WTC11 (cell line): ENCODE measurements at regions not wholly inside any gene's neighbourhood (a gene's known extent, or its start where the extent isn't known, plus 50 kb on each side); places are given as distances from the start of the nearest gene placed in this dataset.

Source experiments
- ATAC-seq: fragments of 200-7000 bp; cut with Tn5 transposase; 2 replicates; pipeline ENCODE4 v1.10.0; 2021; ENCODE audit warnings: mild to moderate bottlenecking, moderate library complexity
- CTCF ChIA-PET: fragments of 300-600 bp; sonication (Branson Sonifier 250); formaldehyde crosslinking; loops from one replicate; lab custom pipeline; 2021; ENCODE audit warnings: antibody characterized with exemption; lab: Charles Lee
- POLR2A ChIA-PET: fragments of 350-600 bp; sonication (Branson Sonifier 250); formaldehyde crosslinking; loops from one replicate; lab custom pipeline; 2021; ENCODE audit warnings: antibody characterized with exemption; lab: Charles Lee
- DNase-seq: peaks from one replicate; pipeline ENCODE4 v3.0.0; 2021; ENCODE audit warnings: low spot score
- H3K27ac Mint-ChIP-seq: 2 replicates; pipeline ENCODE4 v1.8.0; 2021; ENCODE audit warnings: mixed read lengths
- H3K27me3 Mint-ChIP-seq: 2 replicates; pipeline ENCODE4 v1.8.0; 2021; ENCODE audit warnings: low read depth, mild to moderate bottlenecking, moderate library complexity, mixed read lengths
- H3K36me3 Mint-ChIP-seq: 2 replicates; pipeline ENCODE4 v1.8.0; 2021; ENCODE audit warnings: mixed read lengths
- H3K4me1 Mint-ChIP-seq: 2 replicates; pipeline ENCODE4 v1.8.0; 2022; ENCODE audit warnings: mixed read lengths
- H3K4me3 Mint-ChIP-seq: 2 replicates; pipeline ENCODE4 v1.8.0; 2021; ENCODE audit warnings: mild to moderate bottlenecking, moderate library complexity, mixed read lengths
- H3K9me3 Mint-ChIP-seq: 2 replicates; pipeline ENCODE4 v1.8.0; 2021; ENCODE audit warnings: mixed read lengths
- AFF4 ChIP-seq: sonication (generic); formaldehyde crosslinking; IDR thresholded peaks from 2 replicates; pipeline ENCODE4 v1.8.1; 2023; ENCODE audit warnings: mild to moderate bottlenecking, missing genetic modification reagents, borderline replicate concordance
- CREM ChIP-seq: sonication (generic); formaldehyde crosslinking; IDR thresholded peaks from 2 replicates; pipeline ENCODE4 v1.8.1; 2022; ENCODE audit warnings: mild to moderate bottlenecking, missing genetic modification reagents, moderate library complexity
- GABPB1 ChIP-seq: sonication (generic); formaldehyde crosslinking; IDR thresholded peaks from 2 replicates; pipeline ENCODE4 v1.8.1; 2023; ENCODE audit warnings: mild to moderate bottlenecking, missing genetic modification reagents
- JUN ChIP-seq: sonication (generic); formaldehyde crosslinking; IDR thresholded peaks from 2 replicates; pipeline ENCODE4 v1.8.0; 2023; ENCODE audit warnings: mild to moderate bottlenecking, missing genetic modification reagents
- KAT7 ChIP-seq: sonication (generic); formaldehyde crosslinking; IDR thresholded peaks from 2 replicates; pipeline ENCODE4 v1.8.1; 2023; ENCODE audit warnings: missing genetic modification reagents, mild to moderate bottlenecking, borderline replicate concordance
- MYBL2 ChIP-seq: sonication (generic); formaldehyde crosslinking; IDR thresholded peaks from 2 replicates; pipeline ENCODE4 v1.8.1; 2023; ENCODE audit warnings: mild to moderate bottlenecking, moderate library complexity, missing genetic modification reagents
- PREB ChIP-seq: sonication (generic); formaldehyde crosslinking; IDR thresholded peaks from 2 replicates; pipeline ENCODE4 v1.8.1; 2022; ENCODE audit warnings: mild to moderate bottlenecking, missing genetic modification reagents, moderate library complexity, borderline replicate concordance
- ZNF317 ChIP-seq: sonication (generic); formaldehyde crosslinking; IDR thresholded peaks from 2 replicates; pipeline ENCODE4 v1.8.1; 2023; ENCODE audit warnings: low read depth, mild to moderate bottlenecking, moderate library complexity, missing genetic modification reagents, borderline replicate concordance
- TF ChIP-seq, protein P1 (sequence below): sonication (generic); formaldehyde crosslinking; IDR thresholded peaks from 2 replicates; pipeline ENCODE4 v1.8.1; 2022; ENCODE audit warnings: low read depth, missing genetic modification reagents, borderline replicate concordance
- TF ChIP-seq, protein P2 (sequence below): sonication (generic); formaldehyde crosslinking; IDR thresholded peaks from 2 replicates; pipeline ENCODE4 v1.8.0; 2022; ENCODE audit warnings: missing genetic modification reagents
- TF ChIP-seq, protein P3 (sequence below): fragments of 250-450 bp; sonication (Bioruptor Pico); conservative IDR thresholded peaks from 2 replicates; pipeline ENCODE4 v1.9.0; 2021; ENCODE audit warnings: mild to moderate bottlenecking

DNA sequence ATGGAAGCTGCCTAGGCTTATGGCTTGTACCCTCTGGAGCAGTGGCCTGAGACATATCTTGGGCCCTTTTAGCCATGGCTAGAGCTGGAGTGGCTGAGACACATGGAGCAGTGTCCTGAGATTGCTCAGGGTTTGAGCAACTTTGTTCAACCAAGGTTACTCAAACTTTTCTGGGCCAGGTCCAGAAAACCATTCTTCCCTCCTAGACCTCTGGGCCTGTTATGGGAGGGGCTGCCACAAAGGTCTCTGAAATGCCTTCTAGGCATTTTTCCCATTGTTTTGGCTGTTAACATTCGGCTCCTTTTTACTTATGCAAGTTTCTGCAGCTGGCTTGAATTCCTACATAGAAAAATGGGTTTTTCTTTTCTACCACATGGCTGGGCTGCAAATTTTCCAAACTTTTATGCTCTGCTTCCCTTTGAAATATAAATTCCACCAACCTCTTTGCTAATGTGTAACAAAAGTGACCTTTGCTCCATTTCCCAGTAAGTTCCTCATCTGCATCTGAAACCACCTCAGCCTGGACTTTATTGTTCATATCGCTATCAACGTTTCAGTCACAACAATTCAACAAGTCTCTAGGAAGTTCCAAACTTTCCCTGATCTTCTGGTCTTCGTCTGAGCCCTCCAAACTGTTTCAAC is 84.9 kb upstream of the MAP4K3 start:
- TF ChIP-seq AFF4, result no peak
- TF ChIP-seq MYBL2 (CRISPR knock-in tag), result no peak
- TF ChIP-seq, protein P1, sequence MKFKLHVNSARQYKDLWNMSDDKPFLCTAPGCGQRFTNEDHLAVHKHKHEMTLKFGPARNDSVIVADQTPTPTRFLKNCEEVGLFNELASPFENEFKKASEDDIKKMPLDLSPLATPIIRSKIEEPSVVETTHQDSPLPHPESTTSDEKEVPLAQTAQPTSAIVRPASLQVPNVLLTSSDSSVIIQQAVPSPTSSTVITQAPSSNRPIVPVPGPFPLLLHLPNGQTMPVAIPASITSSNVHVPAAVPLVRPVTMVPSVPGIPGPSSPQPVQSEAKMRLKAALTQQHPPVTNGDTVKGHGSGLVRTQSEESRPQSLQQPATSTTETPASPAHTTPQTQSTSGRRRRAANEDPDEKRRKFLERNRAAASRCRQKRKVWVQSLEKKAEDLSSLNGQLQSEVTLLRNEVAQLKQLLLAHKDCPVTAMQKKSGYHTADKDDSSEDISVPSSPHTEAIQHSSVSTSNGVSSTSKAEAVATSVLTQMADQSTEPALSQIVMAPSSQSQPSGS (CRISPR knock-in tag), result no peak
- TF ChIP-seq KAT7, result no peak
- TF ChIP-seq GABPB1 (CRISPR knock-in tag), result no peak
- TF ChIP-seq CREM (CRISPR knock-in tag), result no peak
- Mint-ChIP-seq H3K4me1 (peaks cover 25% of the 10 kb centered on the region), H3K27me3 (no peaks in the 10 kb centered on the region), H3K36me3 (peaks cover 53% of the 10 kb centered on the region), H3K27ac (peak overlapping the region; percentile 21; the same call in 1 of the 2 replicates), H3K4me3 (no peak overlapping the region), H3K9me3 (peaks cover 37% of the 10 kb centered on the region)
- ChIA-PET POLR2A (no interaction called here), CTCF (no interaction called here)
- DNase-seq, result no peak
- ATAC-seq, result no peak

DNA sequence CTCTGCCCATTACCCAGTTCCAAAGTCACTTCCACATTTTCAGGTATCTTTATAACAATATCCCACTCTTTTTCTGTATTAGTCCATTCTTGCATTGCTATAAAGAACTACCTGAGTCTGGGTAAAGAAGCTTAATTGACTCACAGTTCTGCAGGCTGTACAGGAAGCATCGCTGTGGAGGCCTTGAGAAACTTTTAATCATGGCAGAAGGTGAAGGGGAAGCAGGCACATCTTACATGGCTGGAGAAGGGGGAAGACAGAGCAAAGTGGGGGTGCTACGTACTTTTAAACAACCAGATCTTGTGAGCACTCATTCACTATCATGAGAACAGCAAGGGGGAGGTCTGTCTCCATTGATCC is 85.4 kb upstream of the MAP4K3 start:
- Mint-ChIP-seq H3K4me3 (no peak overlapping the region), H3K27me3 (no peaks in the 10 kb centered on the region), H3K27ac (no peak overlapping the region; the same call in 1 of the 2 replicates), H3K36me3 (peaks cover 53% of the 10 kb centered on the region), H3K9me3 (peaks cover 37% of the 10 kb centered on the region), H3K4me1 (peaks cover 20% of the 10 kb centered on the region)
- ChIA-PET CTCF (no interaction called here), POLR2A (no interaction called here)
- TF ChIP-seq, protein P2, sequence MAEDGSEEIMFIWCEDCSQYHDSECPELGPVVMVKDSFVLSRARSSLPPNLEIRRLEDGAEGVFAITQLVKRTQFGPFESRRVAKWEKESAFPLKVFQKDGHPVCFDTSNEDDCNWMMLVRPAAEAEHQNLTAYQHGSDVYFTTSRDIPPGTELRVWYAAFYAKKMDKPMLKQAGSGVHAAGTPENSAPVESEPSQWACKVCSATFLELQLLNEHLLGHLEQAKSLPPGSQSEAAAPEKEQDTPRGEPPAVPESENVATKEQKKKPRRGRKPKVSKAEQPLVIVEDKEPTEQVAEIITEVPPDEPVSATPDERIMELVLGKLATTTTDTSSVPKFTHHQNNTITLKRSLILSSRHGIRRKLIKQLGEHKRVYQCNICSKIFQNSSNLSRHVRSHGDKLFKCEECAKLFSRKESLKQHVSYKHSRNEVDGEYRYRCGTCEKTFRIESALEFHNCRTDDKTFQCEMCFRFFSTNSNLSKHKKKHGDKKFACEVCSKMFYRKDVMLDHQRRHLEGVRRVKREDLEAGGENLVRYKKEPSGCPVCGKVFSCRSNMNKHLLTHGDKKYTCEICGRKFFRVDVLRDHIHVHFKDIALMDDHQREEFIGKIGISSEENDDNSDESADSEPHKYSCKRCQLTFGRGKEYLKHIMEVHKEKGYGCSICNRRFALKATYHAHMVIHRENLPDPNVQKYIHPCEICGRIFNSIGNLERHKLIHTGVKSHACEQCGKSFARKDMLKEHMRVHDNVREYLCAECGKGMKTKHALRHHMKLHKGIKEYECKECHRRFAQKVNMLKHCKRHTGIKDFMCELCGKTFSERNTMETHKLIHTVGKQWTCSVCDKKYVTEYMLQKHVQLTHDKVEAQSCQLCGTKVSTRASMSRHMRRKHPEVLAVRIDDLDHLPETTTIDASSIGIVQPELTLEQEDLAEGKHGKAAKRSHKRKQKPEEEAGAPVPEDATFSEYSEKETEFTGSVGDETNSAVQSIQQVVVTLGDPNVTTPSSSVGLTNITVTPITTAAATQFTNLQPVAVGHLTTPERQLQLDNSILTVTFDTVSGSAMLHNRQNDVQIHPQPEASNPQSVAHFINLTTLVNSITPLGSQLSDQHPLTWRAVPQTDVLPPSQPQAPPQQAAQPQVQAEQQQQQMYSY, result no peak
- no peak for ATAC-seq
- DNase-seq, result no peak

GRCh38 chr2:39523308-39524044 is 86.4 kb upstream of the MAP4K3 start:
- TF ChIP-seq PREB (CRISPR knock-in tag), result no peak
- TF ChIP-seq JUN, result no peak
- TF ChIP-seq, protein P3, sequence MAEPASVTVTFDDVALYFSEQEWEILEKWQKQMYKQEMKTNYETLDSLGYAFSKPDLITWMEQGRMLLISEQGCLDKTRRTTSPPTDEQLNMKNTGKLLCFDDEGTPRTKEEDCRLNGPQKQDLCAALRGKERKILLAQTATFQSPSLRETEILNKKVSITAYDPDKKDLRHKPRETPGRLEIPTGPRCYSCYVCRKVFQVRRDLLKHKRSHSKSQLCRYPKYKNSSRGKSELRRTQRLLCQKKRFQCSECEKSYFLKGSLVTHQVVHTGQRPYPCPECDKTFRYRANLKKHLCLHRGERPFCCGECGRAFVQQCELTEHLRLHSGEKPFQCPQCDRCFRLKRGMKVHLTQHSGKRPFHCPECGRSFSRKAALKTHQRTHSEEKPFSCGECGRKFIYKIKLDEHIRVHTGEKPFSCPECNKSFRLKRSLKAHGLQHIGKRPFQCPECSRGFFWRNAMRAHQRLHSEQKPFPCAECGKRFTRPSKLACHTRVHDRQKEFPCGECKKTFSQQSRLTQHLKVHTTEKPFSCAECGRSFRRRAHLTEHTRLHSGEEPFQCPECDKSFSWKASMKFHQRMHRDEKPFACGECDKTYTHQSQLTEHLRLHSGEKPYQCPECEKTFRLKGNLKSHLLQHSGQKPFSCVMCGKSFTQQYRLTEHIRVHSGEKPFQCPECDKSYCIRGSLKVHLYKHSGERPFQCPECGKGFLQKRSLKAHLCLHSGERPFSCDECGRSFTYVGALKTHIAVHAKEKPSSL (CRISPR knock-in tag), result no peak
- TF ChIP-seq ZNF317 (CRISPR knock-in tag), result no peak
- peak overlapping the region; percentile 23; the same call in 1 of the 2 replicates for H3K27ac Mint-ChIP-seq
- no peak overlapping the region for H3K4me3 Mint-ChIP-seq
- H3K4me1 Mint-ChIP-seq, result peaks cover 11% of the 10 kb centered on the region
- ChIA-PET CTCF (interaction anchor here (0.7 to 2.0 kb wide), 2 partner anchors 70 to 119 kb away, joined by 3 to 5 read pairs; no protein-coding TSS in a partner anchor), POLR2A (interaction anchor here (0.7 kb wide), 1 partner anchor 308 kb away, joined by 4 read pairs; no protein-coding TSS in a partner anchor)
- DNase-seq, result no peak
- peaks cover 49% of the 10 kb centered on the region for H3K36me3 Mint-ChIP-seq
- no peak for ATAC-seq
- H3K27me3 Mint-ChIP-seq, result no peaks in the 10 kb centered on the region
- peaks cover 37% of the 10 kb centered on the region for H3K9me3 Mint-ChIP-seq
